ENCODE measurements at regions not wholly inside any gene's neighbourhood (a gene's known extent, or its start where the extent isn't known, plus 50 kb on each side); places are given as distances from the start of the nearest gene placed in this dataset.

- TF ChIP-seq SUZ12 (IDR thresholded peaks at IDR 0.05) (no peak), TARDBP (IDR thresholded peaks at IDR 0.05) (no peak), SP1 (IDR thresholded peaks at IDR 0.05) (no peak), FOXA1 (IDR thresholded peaks at IDR 0.05) (no peak), LEF1 (IDR thresholded peaks at IDR 0.05; ENCODE audit: borderline replicate concordance) (no peak), HDGF (IDR thresholded peaks at IDR 0.05; ENCODE audit: borderline replicate concordance) (no peak), CTBP1 (IDR thresholded peaks at IDR 0.05; ENCODE audit: borderline replicate concordance) (no peak), L3MBTL2 (conservative IDR thresholded peaks at IDR 0.05) (no peak), BHLHE40 (IDR thresholded peaks at IDR 0.05; ENCODE audit: borderline replicate concordance) (no peak), FOXK2 (IDR thresholded peaks at IDR 0.05) (no peak), ELF4 (IDR thresholded peaks at IDR 0.05) (no peak)
Observed at GRCh38 chr2:140136861-140137260, 1356.7 kb upstream of the NXPH2 start.
